ENCODE measurements at regions not wholly inside any gene's neighbourhood (a gene's known extent, or its start where the extent isn't known, plus 50 kb on each side); places are given as distances from the start of the nearest gene placed in this dataset.

DNA sequence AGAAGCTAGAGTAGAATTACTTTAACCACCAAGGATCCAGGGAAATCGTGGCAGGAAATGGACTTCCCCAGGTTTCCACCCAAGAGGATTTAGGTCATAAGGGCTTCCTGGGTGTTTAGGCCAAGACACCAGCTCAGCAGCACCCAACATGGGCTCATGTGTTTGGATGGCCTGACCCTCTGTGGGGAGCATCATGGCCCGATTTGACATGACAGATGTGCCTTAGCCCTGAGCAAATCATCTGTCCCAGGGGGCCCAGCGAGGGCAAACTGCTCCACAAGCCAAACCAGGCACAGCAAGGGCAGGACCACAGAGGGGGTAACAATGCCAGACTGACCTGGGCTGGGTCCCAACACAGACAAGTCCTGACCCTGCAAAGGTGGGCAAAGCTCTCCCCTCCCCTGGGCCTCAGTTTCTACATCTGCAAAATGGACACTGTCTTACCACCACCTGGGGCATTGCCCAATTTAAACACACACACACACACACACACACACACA lies 232.8 kb downstream of the MATN1 start:
- no peak for FAIRE-seq
- no peak for DNase-seq (ENCODE audit: insufficient read length, low spot score)

DNA sequence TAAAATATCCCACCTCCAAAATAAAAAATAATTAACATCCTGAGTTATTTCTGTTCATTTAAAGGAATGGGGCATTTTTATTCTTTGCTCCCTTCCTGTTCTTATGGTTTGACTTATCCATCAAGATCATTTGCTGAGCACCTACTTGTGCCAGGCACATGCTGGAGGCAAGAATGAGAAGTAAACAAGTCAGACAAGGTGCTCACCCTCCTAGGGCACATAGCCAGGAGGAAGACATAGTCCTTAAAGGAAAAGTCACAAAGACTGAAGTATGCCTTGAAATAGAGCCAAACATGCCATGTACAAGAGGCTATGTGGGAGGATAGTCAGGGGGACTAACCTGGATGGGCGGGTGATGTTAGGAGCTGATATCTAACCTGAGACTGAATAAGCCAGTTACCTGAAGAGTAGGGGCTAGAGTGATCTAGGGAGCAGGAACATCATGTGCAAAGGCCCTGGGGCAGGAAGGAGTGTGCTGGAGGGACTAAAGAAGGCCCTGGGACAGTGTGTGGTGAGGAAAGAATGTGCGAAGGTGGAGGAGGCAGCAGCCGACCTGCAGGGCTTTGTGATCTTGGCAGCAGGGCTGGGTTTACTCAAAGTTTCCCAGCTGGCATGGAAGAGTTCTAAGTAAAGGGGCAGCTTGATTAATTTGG lies 233.5 kb downstream of the MATN1 start:
- no peak for FAIRE-seq
- DNase-seq (ENCODE audit: insufficient read length, low spot score), result no peak

- FAIRE-seq, result peak; percentile 97
Measured at GRCh38 chr1:30488324-30488913, 235.0 kb downstream of the MATN1 start.

GRCh38 chr1:30487042-30487441 lies 236.3 kb downstream of the MATN1 start:
- DNase-seq (ENCODE audit: insufficient read length, low spot score), result no peak
- FAIRE-seq, result no peak

More at GRCh38 chr1:30488324-30488913, 235.0 kb downstream of the MATN1 start:
- DNase-seq (ENCODE audit: insufficient read length, low spot score), result no peak

GRCh38 chr1:30485072-30485471 lies 238.3 kb downstream of the MATN1 start:
- FAIRE-seq, result no peak

GRCh38 chr1:30484668-30485067 lies 238.7 kb downstream of the MATN1 start:
- FAIRE-seq, result no peak

More at GRCh38 chr1:30485072-30485471, 238.3 kb downstream of the MATN1 start:
- DNase-seq (ENCODE audit: insufficient read length, low spot score), result no peak

DNA sequence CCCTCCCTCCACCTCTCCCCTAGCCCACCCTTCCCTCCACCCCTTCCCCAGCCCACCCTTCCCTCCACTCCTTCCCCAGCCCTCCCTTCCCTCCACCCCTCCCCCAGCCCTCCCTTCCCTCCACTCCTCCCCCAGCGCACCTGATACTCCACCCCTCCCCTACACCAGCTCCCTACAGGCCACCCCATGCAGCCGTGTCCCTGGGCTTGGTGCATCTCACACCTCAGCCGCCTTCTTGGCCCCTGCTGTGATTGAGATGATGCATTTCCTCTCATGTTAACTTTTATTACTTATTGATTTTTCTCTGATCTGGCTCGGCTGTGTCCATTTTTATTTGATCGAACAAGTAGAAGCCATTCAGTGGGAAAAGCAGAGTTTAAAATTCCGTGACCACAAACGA lies 243.8 kb downstream of the MATN1 start:
- no peak for DNase-seq (ENCODE audit: insufficient read length, low spot score)
- no peak for FAIRE-seq

More at GRCh38 chr1:30484668-30485067, 238.7 kb downstream of the MATN1 start:
- no peak for DNase-seq (ENCODE audit: insufficient read length, low spot score)

- DNase-seq (ENCODE audit: insufficient read length, low spot score), result no peak
- FAIRE-seq, result no peak
Measured at GRCh38 chr1:30478799-30479563, 244.4 kb downstream of the MATN1 start.

DNA sequence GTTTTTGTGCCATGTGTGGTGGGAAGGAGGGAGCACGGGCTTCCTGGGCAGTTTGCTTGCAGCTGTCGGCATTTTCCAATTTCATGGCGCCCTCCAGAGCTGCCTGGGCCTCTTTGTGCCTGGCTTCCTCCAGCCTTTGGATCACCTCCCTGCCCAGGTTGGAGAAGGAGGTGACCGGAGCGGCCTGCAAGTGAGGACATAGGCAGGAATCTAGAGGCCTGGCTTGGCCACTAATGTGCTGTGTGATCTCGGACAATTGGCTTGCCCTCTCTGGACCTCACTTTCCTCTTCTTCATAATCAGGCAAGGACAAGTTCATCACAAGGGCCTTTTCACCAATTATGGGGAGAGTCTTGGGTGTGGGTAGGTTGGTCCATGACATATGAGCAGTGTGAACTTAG lies 245.1 kb downstream of the MATN1 start:
- no peak for DNase-seq (ENCODE audit: insufficient read length, low spot score)
- FAIRE-seq, result no peak

- FAIRE-seq (no peak), DNase-seq (ENCODE audit: insufficient read length, low spot score) (no peak)
Measured at GRCh38 chr1:30477588-30477987, 245.8 kb downstream of the MATN1 start.

- DNase-seq (ENCODE audit: insufficient read length, low spot score), result no peak
- FAIRE-seq, result no peak
Measured at GRCh38 chr1:30476911-30477459, 246.4 kb downstream of the MATN1 start.

GRCh38 chr1:30476476-30476875 lies 246.9 kb downstream of the MATN1 start:
- DNase-seq (ENCODE audit: insufficient read length, low spot score) (no peak), FAIRE-seq (no peak)

- no peak for FAIRE-seq
Measured at GRCh38 chr1:30475966-30476365, 247.4 kb downstream of the MATN1 start.

GRCh38 chr1:30475201-30475600 lies 248.2 kb downstream of the MATN1 start:
- no peak for FAIRE-seq
- no peak for DNase-seq (ENCODE audit: insufficient read length, low spot score)

More at GRCh38 chr1:30475966-30476365, 247.4 kb downstream of the MATN1 start:
- DNase-seq (ENCODE audit: insufficient read length, low spot score), result no peak

DNA sequence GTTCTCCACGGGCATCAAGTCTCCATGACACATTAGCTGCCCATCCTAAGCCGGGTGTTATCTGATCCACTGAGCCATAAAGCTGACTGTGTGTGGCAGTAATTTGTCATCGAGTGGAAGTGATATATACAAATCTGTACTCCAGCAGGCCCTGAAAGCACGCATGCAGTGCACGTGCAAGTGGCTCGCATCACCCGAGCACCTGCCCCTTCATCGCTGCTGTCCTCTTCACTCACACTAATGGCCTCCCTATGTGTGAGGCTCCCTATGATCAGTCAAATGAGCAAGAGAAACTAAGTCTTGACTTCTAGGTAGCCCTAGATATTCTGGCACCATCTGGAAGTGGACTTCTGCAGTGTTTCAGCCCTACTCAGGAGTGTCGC lies 248.6 kb downstream of the MATN1 start:
- FAIRE-seq (no peak), DNase-seq (ENCODE audit: insufficient read length, low spot score) (no peak)

GRCh38 chr1:30473922-30474817 lies 249.2 kb downstream of the MATN1 start:
- no peak for DNase-seq (ENCODE audit: insufficient read length, low spot score)
- no peak for FAIRE-seq

- no peak for DNase-seq (ENCODE audit: insufficient read length, low spot score)
- FAIRE-seq, result no peak
Measured at GRCh38 chr1:30472526-30472925, 250.9 kb downstream of the MATN1 start.

- DNase-seq (ENCODE audit: insufficient read length, low spot score), result no peak
- FAIRE-seq, result no peak
Measured at GRCh38 chr1:30472009-30472408, 251.4 kb downstream of the MATN1 start.

- DNase-seq (ENCODE audit: insufficient read length, low spot score) (no peak), FAIRE-seq (no peak)
Measured at GRCh38 chr1:30471307-30471706, 252.1 kb downstream of the MATN1 start.

DNA sequence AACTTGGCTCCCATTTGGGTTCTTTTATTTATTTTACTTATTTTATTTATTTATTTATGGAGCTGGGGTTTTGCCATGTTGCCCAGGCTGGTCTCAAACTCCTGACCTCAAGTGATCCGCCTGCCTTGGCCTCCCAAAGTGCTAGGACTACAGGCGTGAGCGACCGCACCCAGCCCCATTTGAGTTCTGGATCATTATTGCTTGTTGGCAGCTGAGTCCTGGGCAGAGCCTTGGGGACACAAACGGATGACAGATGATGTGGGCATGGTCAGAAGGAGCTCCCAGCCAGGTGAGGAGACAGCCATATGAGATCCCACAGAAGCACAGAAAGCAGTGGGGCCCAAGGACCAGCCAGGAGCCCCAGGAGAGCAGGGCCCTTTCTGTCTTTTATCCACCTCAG lies 254.0 kb downstream of the MATN1 start:
- DNase-seq (ENCODE audit: insufficient read length, low spot score) (no peak), FAIRE-seq (no peak)
